PC-9 (cell line): ENCODE measurements at regions not wholly inside any gene's neighbourhood (a gene's known extent, or its start where the extent isn't known, plus 50 kb on each side); places are given as distances from the start of the nearest gene placed in this dataset.

ENCODE experiments used
- CTCF ChIP-seq: fragments of 200-600 bp; sonication (generic); conservative IDR thresholded peaks from 2 replicates; pipeline ENCODE4 v1.6.1; 2017; ENCODE audit warnings: mixed run types, antibody characterized with exemption, mild to moderate bottlenecking, moderate library complexity
- EZH2 ChIP-seq: fragments of 200-600 bp; sonication (generic); IDR thresholded peaks from 2 replicates; pipeline ENCODE4 v1.8.0; 2017; ENCODE audit warnings: antibody characterized with exemption, low read depth

GRCh38 chr3:2024713-2025112, 74.0 kb upstream of the CNTN4 start:
- no peak for TF ChIP-seq CTCF
- no peak for TF ChIP-seq EZH2
